G401 (cell line): ENCODE measurements at regions not wholly inside any gene's neighbourhood (a gene's known extent, or its start where the extent isn't known, plus 50 kb on each side); places are given as distances from the start of the nearest gene placed in this dataset.

Experiments used
- DNase-seq: peaks from one replicate; pipeline ENCODE4 v3.0.0-alpha.2; 2015; ENCODE audit warnings: low spot score
- in situ Hi-C: cut with HindIII; loops from 2 replicates; pipeline ENCODE4 v1.10.0; 2016; ENCODE audit warnings: low sequenced_read_pairs, mixed read lengths

DNA sequence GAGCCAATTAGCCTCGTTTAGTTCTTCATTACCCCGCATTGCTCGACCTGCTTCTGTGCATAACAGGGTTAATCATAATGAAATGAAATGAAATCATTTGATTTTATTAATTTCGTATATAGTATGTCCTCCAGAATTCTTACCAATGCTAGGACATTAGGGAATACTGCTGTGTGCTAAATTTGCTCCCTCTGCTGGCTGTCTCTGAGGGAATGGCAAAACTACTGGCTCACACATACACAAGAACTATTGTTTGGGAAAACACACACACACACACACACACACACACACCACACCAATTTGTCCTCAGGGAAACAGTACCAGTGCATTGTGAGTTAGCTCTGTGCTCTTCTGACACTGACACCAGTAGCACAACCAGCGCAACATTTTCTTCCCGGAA, 273.3 kb upstream of the TCF4 start:
- DNase-seq: peak; percentile 40
- in situ Hi-C loops: no loop called here

DNA sequence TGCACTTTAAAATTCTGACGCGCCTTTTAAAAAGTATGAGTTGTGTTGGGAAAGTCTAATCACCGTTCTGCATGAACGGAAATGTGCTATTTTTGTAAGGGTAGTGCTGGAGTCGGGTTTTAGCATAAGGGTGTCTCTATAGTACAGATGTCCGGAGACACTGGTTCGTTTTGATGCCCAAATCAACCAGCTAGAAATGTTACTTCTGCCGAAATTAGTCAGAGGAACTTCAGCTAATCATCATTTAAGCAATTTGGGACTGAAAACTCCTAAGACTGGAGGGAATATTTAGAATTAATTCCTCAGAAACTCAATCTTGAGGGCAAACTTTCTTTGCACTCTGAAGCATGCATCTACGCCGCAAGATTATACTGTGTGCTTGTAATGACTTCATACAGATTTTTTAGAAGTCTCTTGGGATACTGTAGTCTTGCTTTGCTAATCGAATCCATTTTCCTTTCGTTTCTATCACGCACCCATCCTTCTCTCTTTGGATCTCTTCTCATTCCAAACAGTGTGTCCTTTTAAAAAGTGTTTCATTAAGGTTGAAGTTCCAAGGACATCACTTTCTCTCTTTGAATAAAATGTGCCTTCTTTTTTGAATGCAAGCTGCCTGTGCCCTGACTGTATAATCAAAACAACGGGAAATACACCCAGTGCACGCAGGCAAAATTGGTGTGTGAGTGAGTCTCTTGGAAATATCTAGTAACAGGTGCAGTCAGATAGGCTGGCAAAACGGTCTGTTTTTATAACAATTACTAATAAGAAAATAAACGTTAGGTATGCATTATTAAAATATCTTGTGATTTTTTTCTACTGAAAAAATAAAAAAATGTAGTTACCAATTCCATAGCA, 270.9 kb upstream of the TCF4 start:
- in situ Hi-C loops: no loop called here
- peak; percentile 19 for DNase-seq

DNA sequence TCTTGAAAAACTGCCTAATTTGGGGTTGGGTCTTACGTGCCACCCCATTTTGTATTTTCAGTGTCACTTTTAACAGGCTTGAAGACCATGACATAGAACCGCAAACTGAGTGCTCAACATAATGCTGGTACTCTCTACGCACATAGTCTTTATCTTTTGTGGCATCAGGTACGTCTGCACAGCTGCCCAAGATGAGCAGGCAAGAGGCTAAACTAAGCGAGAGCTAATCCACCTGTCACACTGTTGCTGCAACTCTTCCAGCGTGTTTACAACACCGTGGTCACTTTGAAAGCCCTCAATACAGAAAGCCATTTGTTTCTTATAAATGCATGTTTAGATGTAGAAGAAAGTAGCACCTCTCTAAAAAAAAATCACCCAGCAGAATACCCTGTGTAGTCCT, 270.0 kb upstream of the TCF4 start:
- DNase-seq: no peak
- in situ Hi-C loops: no loop called here

DNA sequence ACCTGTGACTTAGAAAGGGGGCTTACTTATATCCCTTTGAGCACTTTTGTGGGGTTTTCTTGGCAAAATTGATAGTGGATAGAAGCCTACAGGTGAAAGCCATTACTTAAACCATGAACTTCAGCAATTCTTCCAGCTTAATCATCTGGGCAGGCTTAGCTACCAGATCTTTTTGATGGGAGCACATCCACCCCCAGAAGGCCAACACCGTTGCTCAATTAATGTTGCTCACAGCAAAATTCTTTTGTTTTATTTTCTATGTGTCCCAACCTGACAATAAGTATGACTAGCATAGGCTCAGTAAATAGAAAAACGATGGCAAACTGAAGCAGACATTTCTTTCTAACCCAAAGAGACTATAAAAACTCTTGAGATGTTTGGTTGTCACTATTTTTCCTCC, 269.4 kb upstream of the TCF4 start:
- no peak for DNase-seq
- in situ Hi-C loops: no loop called here

DNA sequence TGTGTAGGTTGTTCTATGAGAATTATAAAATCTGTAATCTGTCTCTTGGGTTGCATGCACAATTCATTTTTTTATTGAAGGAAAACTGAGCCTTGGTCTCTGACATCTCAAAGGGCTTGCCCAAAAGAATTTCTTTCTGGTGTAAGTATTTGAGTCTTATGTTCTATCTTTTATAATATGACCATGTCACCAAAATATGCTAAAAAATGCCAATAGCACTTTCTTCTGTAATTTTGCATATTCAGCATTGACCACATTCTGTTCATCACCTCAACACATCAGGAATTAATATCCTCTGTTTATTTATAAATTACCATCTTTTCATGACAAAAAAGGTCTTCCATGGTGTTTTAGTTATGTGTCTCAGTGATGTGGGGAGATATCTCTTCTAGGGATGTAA, 268.7 kb upstream of the TCF4 start:
- in situ Hi-C loops: no loop called here
- DNase-seq: no peak

DNA sequence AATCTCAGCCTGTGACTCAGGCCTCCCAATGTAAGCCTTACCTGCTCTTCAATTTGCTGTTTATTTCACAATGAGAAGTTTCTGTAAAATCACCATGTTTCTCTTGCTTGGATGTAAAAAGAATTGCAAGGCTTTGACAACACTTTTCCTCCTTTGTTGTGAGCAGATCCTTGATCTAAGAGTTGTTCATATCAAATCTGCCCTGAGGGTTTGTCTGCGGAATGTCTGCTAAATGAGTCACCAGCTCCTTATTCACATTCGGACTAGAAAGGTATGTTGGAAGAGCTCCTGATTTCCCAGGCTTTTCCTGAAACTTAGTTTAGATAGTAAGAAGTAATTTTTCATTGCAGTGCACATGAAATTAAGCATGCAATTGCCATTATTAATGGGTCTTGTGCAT, 268.2 kb upstream of the TCF4 start:
- in situ Hi-C loops: no loop called here
- no peak for DNase-seq

DNA sequence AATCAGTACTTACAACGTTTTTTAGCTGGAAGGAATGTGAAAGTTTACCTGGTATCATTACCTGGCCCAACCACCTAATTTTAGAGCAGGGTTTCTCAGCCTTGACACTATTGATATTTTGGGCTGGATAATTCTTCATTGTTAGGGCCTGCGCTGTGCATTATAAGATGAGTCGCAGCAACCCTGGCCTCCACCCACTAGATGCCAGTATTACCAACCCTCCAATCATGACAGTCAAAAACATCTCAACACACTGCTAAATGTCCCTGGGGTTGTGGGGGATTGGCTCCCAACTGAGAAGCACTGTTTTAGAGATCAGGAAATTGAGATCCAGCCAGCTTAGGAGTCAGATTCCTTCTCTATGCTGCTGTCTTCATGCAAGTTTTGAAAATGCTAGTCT, 265.3 kb upstream of the TCF4 start:
- in situ Hi-C loops: no loop called here
- no peak for DNase-seq

DNA sequence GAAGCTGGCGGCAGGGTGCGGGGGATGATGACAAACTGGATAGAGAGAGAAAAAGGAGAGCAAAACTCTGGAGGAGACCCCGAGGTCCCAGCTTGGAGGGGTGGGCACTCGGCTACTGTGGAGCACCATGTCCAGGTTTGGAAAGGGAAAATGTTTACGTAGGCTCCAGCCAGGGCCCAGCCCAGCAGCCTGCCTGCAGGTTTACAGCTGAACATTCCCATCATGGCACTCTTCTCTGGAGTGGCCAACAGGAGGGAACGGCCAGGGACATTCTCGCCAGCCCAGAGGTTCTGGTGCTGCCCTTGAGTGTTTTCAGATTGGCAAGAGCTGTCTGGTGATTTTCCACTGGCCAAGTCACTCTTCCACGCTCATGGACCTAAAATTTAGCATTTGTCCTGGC, 262.9 kb upstream of the TCF4 start:
- in situ Hi-C loops: no loop called here

DNA sequence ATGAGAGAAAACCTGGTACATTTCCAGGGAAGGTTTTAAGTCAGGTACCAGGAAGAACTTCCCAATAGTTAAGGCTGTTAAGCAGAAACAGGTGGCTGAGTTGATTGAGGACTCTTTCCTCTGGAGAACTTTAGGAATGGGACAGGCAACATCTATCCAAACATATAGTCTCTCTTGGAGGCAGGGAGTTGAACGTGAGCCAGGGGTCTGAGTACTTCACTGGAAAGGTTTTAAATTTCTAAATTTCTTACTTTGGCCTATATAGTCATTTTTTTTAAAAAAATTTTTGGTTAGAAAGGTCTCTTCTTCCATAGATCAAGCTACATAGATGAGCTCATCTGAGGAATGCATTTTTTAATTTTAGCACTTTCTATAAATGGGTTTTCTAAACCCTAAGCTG, 261.4 kb upstream of the TCF4 start:
- in situ Hi-C loops: no loop called here
- DNase-seq: no peak

More for the DNA sequence above, 262.9 kb upstream of the TCF4 start:
- no peak for DNase-seq

DNA sequence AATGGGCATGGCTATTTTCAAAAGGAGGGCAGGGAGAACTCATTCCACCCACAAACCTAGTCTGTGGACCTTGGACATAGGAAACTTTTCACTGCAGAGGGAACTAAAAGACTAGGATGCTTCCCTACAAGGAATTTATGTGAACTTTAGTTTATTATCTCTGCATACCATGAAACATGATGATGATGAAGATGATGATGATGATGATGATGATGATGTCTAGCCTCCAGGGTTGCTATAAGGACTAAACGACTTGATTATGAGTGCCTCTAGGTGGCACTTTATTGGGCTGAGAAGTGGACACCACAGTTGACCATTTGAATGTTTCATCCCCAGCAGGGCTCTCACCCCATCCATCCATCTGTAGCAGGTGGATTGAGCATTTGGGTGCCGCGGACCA, 260.0 kb upstream of the TCF4 start:
- in situ Hi-C loops: no loop called here
- DNase-seq: no peak

DNA sequence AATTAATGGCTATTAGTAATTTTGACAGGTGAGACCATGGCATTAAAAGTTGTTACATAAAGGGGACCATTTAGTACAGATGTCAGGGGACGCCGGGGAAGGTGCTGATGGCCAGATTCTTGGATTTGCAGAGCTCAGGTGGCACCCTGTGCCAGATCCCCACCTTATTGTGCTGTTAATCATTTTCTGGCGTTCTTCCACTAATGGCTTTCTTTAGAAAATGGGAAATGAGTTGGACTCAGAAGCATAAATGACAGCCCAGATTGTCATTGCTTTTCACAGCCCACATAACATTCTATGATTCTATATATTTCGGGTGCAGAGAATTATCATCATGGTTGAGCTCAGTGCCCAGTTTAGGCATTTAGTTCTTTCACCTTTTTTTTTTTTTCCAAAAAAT, 257.2 kb upstream of the TCF4 start:
- DNase-seq: no peak
- in situ Hi-C loops: no loop called here

DNA sequence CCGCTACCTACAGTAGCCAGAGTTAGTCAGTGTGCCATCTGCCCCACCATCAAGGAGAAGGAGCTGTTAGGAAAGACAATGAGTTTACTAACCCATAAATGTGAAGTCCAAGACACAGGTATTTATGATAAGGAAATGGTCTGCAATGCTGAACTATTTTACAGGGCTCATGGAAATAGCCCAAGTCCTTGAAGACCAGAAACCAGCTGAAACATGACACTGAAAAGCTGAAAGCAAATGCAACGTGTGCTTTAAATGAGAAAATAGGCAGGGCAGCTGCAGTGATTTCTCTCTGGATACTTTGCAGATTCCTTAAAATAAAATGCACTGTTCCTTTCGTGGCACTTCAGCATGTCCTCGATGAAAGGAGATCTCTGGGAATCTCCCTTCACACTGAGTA, 256.4 kb upstream of the TCF4 start:
- DNase-seq: no peak
- in situ Hi-C loops: no loop called here

DNA sequence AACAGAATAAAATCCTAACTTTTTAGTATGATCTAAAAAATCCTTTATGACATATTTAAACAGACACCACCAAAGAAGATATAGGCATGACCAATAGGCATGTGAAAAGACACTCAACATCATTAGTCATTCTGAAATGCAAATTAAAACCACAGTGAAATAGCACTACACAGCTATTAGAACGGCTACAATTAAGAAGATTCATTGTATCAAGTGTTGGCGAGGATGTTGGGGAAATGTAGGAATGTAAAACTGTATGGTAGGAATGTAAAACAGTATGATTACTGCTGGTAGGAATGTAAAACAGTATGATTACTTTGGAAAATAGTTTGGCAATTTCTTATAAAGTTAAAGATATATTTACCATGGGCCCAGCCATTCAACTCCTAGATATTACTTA, 253.3 kb upstream of the TCF4 start:
- DNase-seq: no peak

DNA sequence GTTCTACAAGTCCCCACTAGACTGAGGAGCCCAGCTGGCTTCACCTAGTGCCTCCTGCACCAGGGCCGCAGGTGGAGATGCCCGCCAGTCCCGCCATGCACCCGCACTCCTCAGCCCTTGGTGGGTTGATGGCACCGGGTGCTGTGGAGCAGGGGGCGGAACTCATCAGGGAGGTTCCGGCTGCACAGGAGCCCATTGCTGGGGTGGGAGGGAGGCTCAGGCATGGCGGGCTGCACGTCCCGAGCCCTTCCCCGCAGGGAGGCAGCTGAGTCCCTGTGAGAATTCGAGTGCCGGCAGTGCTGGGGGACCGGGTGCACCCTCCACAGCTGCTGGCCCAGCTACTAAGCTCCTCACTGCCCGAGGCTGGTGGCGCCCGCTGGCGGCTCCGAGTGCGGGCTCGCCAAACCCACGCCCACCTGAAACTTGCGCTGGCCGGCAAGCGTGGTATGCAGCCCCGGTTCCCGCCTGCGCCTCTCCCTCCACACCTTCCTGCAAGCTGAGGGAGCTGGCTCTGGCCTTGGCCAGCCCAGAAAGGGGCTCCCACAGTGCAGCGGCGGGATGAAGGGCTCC, 252.7 kb upstream of the TCF4 start:
- in situ Hi-C loops: no loop called here
- DNase-seq: no peak

More for the DNA sequence above, 253.3 kb upstream of the TCF4 start:
- in situ Hi-C loops: no loop called here

DNA sequence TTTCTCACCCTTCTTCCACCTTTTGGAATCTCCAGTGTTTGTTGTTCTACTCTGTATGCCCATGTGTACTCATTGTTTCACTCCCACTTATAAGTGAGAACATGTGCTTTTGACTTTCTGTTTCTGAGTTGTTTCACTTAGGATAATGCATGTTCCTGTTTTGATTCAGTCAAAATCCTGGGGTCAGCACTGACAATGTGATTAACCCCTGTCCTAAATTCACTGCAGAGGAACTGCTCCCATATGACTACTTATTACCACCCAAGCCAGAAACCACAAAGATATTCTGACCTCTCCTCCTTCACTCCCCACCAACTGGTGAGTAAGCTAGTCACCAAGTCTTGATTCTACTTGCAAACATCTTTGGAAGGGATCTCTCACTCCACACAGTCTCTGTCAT, 251.4 kb upstream of the TCF4 start:
- no peak for DNase-seq

DNA sequence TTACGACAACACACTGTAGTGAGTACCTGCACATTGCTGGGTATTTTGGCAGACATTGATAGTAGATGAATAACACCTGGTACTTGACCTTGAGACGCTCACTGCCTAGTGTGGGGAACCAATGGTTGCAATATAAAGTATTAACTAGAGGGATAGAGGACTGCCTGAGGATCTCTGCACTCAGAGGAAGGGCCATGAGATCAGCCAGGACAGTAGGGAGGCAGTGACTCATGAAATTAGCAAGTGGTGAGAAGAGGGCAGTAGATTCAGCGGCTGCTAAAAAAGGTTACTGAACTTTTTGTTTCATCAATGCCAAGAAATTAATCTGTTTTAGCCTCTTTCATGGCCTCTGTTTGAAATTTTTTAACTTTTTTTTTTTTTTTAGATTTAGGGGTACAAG, 250.8 kb upstream of the TCF4 start:
- no peak for DNase-seq
- in situ Hi-C loops: no loop called here

More for the DNA sequence above, 251.4 kb upstream of the TCF4 start:
- in situ Hi-C loops: no loop called here

DNA sequence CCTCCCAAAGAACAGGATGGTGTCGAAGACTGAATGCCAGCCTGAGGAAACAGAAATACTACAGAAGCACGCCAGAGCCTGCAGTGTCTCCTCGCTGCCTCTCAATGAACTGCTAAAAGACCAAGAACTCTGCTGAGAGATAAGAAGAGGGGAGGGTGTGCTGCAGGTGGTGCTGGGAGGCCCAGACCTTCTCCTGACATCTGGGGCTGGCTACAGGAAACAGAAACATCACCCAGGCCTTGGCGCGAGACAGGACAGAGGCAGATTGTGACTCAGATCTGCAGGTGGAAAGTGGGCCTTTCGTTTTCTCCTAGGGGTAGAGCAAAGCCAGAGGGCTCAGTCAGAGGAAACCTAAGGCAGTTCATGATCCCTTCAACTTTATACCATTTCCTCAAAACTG, 250.3 kb upstream of the TCF4 start:
- DNase-seq: no peak
- in situ Hi-C loops: no loop called here

DNA sequence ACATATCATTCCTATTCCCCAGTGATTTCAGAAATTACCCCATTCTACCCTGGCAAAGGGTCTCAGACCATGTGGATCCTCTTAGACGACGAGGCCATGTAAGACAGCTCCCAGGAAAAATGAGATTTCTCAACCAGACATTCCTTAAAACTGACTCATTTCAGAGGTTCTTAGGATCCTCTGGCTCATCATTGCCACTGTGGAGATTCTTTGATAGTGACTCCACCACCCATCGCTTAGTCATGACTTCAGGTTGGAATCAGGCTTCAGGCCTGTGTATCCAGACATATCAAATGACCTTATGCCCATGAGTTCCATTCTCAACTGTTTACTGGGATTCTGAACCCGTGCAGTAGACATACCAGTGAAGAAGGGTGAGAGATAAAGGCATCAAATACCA, 245.6 kb upstream of the TCF4 start:
- DNase-seq: no peak
- in situ Hi-C loops: no loop called here

DNA sequence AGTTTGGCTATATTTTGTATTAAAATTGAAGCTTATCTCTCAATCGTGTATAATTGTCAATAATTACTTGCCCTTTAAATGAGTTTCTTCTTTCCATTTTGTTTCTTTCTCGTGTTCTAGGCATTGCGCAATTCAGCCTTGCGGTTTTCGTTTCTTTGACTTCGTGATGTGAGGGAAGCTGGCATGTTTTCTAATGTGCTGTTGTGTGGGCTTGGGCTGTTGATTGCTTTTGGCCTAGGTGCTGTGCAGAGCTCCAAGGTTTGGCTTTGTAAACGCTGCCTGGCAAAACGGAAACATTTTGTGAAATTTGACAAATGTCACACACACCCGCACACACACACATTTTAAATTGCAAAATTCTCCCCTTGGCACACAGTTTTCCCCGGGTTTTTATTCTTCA, 242.6 kb upstream of the TCF4 start:
- in situ Hi-C loops: no loop called here
- DNase-seq: no peak

DNA sequence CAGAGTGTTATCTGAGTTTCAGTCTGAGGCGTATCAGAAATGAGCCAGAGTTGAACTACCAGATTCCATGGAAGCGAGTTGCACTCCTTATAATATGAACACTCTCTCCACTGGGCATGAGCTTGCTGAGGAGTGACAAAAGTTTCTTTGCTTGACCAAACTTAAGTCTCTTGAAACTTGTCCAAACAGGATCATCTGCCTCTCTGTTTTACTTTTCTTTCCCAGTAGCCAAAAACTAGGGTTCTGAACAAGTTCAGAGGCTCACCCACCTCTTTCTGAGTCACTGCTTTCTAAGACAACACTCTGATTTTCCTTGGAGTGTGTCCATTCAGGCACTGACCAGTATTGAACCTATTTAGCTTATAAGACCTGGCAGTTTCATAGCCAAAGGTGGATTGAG, 233.2 kb upstream of the TCF4 start:
- DNase-seq: no peak
- in situ Hi-C loops: no loop called here

DNA sequence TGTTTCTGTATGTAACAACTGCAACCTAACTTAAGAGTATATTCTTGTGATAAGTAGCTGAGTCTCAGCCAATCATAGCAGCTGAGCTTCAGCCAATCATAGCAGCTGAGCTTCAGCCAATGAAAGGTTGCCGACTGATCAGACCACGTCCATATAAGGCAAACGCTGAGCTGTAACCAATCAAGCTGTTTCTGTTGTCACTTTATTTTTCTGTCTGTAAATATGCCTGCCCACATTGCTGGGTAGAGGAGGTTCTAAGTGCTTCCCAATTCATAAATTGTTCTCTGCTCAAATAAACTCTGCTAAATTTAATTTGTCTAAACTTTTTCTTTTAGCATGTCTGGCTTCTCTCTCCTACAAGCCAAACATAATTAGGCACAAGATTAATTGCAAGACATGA, 231.5 kb upstream of the TCF4 start:
- in situ Hi-C loops: no loop called here

More for the DNA sequence above, 231.5 kb upstream of the TCF4 start:
- DNase-seq: no peak
